Skeletal muscle satellite cell (primary cell): ENCODE measurements at regions not wholly inside any gene's neighbourhood (a gene's known extent, or its start where the extent isn't known, plus 50 kb on each side); places are given as distances from the start of the nearest gene placed in this dataset.
"Not testable (repeated sequence)": the region's sequence is repeated elsewhere in the genome, so short reads cannot be mapped to it uniquely, and the experiment has no call there.

Source experiments
- H3K27me3 ChIP-seq: 2 replicates; pipeline ENCODE4 v1.7.0; 2013; ENCODE audit warnings: low read length; ENCODE audit not compliant: control insufficient read depth, insufficient read depth
- H3K36me3 ChIP-seq: 2 replicates; pipeline ENCODE4 v1.7.0; 2013; ENCODE audit warnings: mild to moderate bottlenecking, control low read depth, low read length; ENCODE audit not compliant: insufficient read depth
- H3K4me1 ChIP-seq: 2 replicates; pipeline ENCODE4 v1.7.0; 2013; ENCODE audit warnings: low read length; ENCODE audit not compliant: control insufficient read depth, insufficient read depth
- H3K4me2 ChIP-seq: 2 replicates; pipeline ENCODE4 v1.7.0; 2013; ENCODE audit warnings: mild to moderate bottlenecking, low read length
- H3K4me3 ChIP-seq: 2 replicates; pipeline ENCODE4 v1.7.0; 2013; ENCODE audit warnings: low read length
- H3K9ac ChIP-seq: 2 replicates; pipeline ENCODE4 v1.7.0; 2013; ENCODE audit warnings: mild to moderate bottlenecking, low read depth, low read length, moderate library complexity
- H3K9me3 ChIP-seq: replicated peaks from 2 replicates; pipeline ENCODE4 v1.7.0; 2013; ENCODE audit warnings: mild to moderate bottlenecking, control low read depth, low read length

- not testable (repeated sequence) for H3K36me3 ChIP-seq, H3K9me3 ChIP-seq, H3K4me3 ChIP-seq, H3K4me1 ChIP-seq, H3K4me2 ChIP-seq, H3K27me3 ChIP-seq, H3K9ac ChIP-seq
Measured at GRCh38 chr16:58992755-58993154, 258.6 kb upstream of the GOT2 start.

- H3K27me3 ChIP-seq, H3K9me3 ChIP-seq, H3K9ac ChIP-seq, H3K36me3 ChIP-seq, H3K4me3 ChIP-seq, H3K4me1 ChIP-seq, H3K4me2 ChIP-seq: not testable (repeated sequence)
Measured at GRCh38 chr16:58983181-58983965, 249.3 kb upstream of the GOT2 start.

- no peak overlapping the region for H3K4me2 ChIP-seq
- H3K4me3 ChIP-seq: no peak overlapping the region
- no peak overlapping the region for H3K9ac ChIP-seq
- H3K36me3 ChIP-seq: no peaks in the 10 kb centered on the region
- no peaks in the 10 kb centered on the region for H3K4me1 ChIP-seq
- no peaks in the 10 kb centered on the region for H3K27me3 ChIP-seq
- no peaks in the 10 kb centered on the region for H3K9me3 ChIP-seq
Measured at GRCh38 chr16:58970775-58971174, 236.7 kb upstream of the GOT2 start.

GRCh38 chr16:58963479-58963878 is 229.4 kb upstream of the GOT2 start:
- no peaks in the 10 kb centered on the region for H3K4me1 ChIP-seq
- no peak overlapping the region for H3K9ac ChIP-seq
- no peaks in the 10 kb centered on the region for H3K27me3 ChIP-seq
- no peaks in the 10 kb centered on the region for H3K9me3 ChIP-seq
- H3K36me3 ChIP-seq: no peaks in the 10 kb centered on the region
- no peak overlapping the region for H3K4me2 ChIP-seq
- no peak overlapping the region for H3K4me3 ChIP-seq

- Histone ChIP-seq H3K9me3 (no peaks in the 10 kb centered on the region), H3K36me3 (no peaks in the 10 kb centered on the region), H3K27me3 (no peaks in the 10 kb centered on the region), H3K4me2 (no peak overlapping the region), H3K4me1 (no peaks in the 10 kb centered on the region), H3K9ac (no peak overlapping the region), H3K4me3 (no peak overlapping the region)
Measured at GRCh38 chr16:58962811-58963210, 228.7 kb upstream of the GOT2 start.

GRCh38 chr16:58960484-58960883 is 226.4 kb upstream of the GOT2 start:
- H3K27me3 ChIP-seq: no peaks in the 10 kb centered on the region
- no peak overlapping the region for H3K4me3 ChIP-seq
- H3K4me1 ChIP-seq: no peaks in the 10 kb centered on the region
- no peak overlapping the region for H3K9ac ChIP-seq
- no peaks in the 10 kb centered on the region for H3K9me3 ChIP-seq
- H3K4me2 ChIP-seq: no peak overlapping the region
- H3K36me3 ChIP-seq: no peaks in the 10 kb centered on the region

GRCh38 chr16:58960034-58960433 is 225.9 kb upstream of the GOT2 start:
- Histone ChIP-seq H3K9ac (no peak overlapping the region), H3K4me3 (no peak overlapping the region), H3K9me3 (no peaks in the 10 kb centered on the region), H3K27me3 (no peaks in the 10 kb centered on the region), H3K36me3 (no peaks in the 10 kb centered on the region), H3K4me1 (no peaks in the 10 kb centered on the region), H3K4me2 (no peak overlapping the region)

- no peaks in the 10 kb centered on the region for H3K4me1 ChIP-seq
- H3K27me3 ChIP-seq: no peaks in the 10 kb centered on the region
- no peak overlapping the region for H3K9ac ChIP-seq
- no peak overlapping the region for H3K4me3 ChIP-seq
- no peaks in the 10 kb centered on the region for H3K36me3 ChIP-seq
- no peak overlapping the region for H3K4me2 ChIP-seq
- H3K9me3 ChIP-seq: no peaks in the 10 kb centered on the region
Measured at GRCh38 chr16:58958749-58959148, 224.6 kb upstream of the GOT2 start.

GRCh38 chr16:58948244-58948643 is 214.1 kb upstream of the GOT2 start:
- Histone ChIP-seq H3K27me3 (no peaks in the 10 kb centered on the region), H3K4me2 (no peak overlapping the region), H3K36me3 (no peaks in the 10 kb centered on the region), H3K9ac (no peak overlapping the region), H3K4me1 (no peaks in the 10 kb centered on the region), H3K4me3 (no peak overlapping the region), H3K9me3 (no peaks in the 10 kb centered on the region)

- Histone ChIP-seq H3K36me3 (no peaks in the 10 kb centered on the region), H3K4me3 (no peak overlapping the region), H3K9ac (no peak overlapping the region), H3K4me2 (no peak overlapping the region), H3K27me3 (no peaks in the 10 kb centered on the region), H3K9me3 (no peaks in the 10 kb centered on the region), H3K4me1 (no peaks in the 10 kb centered on the region)
Measured at GRCh38 chr16:58940609-58941008, 206.5 kb upstream of the GOT2 start.

- Histone ChIP-seq H3K4me3 (no peak overlapping the region), H3K4me2 (no peak overlapping the region), H3K36me3 (no peaks in the 10 kb centered on the region), H3K9ac (no peak overlapping the region), H3K9me3 (no peaks in the 10 kb centered on the region), H3K27me3 (no peaks in the 10 kb centered on the region), H3K4me1 (no peaks in the 10 kb centered on the region)
Measured at GRCh38 chr16:58938811-58939210, 204.7 kb upstream of the GOT2 start.

GRCh38 chr16:58937661-58938060 is 203.5 kb upstream of the GOT2 start:
- Histone ChIP-seq H3K4me1 (no peaks in the 10 kb centered on the region), H3K36me3 (no peaks in the 10 kb centered on the region), H3K9ac (no peak overlapping the region), H3K4me3 (no peak overlapping the region), H3K27me3 (no peaks in the 10 kb centered on the region), H3K4me2 (no peak overlapping the region), H3K9me3 (no peaks in the 10 kb centered on the region)
